ENCODE measurements at regions not wholly inside any gene's neighbourhood (a gene's known extent, or its start where the extent isn't known, plus 50 kb on each side); places are given as distances from the start of the nearest gene placed in this dataset.

DNA sequence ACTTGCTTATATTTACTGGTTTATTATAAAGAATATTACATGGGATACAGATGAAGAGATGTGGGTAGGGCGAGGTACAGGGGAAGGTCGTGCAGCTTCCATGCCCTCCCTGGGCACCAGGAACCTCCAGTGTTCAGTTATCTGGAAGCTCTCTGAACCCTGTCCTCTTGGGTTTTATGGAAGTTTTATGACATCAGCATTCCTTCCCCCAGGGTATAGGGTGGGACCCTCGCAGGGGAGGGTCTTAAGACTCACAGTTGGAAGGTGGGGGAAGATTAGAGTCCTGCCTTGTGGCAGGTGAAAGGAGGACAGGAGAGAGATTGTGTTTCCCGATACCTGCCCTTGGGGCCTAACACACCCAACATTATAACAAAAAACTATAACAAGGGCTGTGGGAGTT is 71.8 kb upstream of the NPAS1 start:
- no peaks in the 10 kb centered on the region for H3K36me3 Mint-ChIP-seq
- Histone ChIP-seq H3K9me3 (ENCODE audit: control insufficient read depth, insufficient read depth, low read length) (no peaks in the 10 kb centered on the region), H3K4me1 (ENCODE audit: control insufficient read depth, insufficient read depth, low read length) (peaks cover 18% of the 10 kb centered on the region), H3K27ac (ENCODE audit: low read length) (no peak overlapping the region), H3K4me3 (ENCODE audit: low read length) (no peak overlapping the region), H3K36me3 (ENCODE audit: control insufficient read depth, insufficient read depth, low read length) (no peaks in the 10 kb centered on the region), H3K27me3 (ENCODE audit: control insufficient read depth, insufficient read depth, low read length) (no peaks in the 10 kb centered on the region)
- TF ChIP-seq, protein P1, sequence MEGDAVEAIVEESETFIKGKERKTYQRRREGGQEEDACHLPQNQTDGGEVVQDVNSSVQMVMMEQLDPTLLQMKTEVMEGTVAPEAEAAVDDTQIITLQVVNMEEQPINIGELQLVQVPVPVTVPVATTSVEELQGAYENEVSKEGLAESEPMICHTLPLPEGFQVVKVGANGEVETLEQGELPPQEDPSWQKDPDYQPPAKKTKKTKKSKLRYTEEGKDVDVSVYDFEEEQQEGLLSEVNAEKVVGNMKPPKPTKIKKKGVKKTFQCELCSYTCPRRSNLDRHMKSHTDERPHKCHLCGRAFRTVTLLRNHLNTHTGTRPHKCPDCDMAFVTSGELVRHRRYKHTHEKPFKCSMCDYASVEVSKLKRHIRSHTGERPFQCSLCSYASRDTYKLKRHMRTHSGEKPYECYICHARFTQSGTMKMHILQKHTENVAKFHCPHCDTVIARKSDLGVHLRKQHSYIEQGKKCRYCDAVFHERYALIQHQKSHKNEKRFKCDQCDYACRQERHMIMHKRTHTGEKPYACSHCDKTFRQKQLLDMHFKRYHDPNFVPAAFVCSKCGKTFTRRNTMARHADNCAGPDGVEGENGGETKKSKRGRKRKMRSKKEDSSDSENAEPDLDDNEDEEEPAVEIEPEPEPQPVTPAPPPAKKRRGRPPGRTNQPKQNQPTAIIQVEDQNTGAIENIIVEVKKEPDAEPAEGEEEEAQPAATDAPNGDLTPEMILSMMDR (IDR thresholded peaks at IDR 0.05): no peak
- DNase-seq (no peak), ATAC-seq (no peak)
- intact Hi-C loops (cut with micrococcal nuclease): no loop called here
- no peak overlapping the region for H3K4me3 Mint-ChIP-seq
- 100% methylated on average over 3 of the region's 4 CpGs for WGBS (ENCODE audit: insufficient coverage)
- H3K4me1 Mint-ChIP-seq: peaks cover 45 to 57% of the 10 kb centered on the region in 2 donors
- H3K9me3 Mint-ChIP-seq: no peaks in the 10 kb centered on the region
- no peak overlapping the region for H3K27ac Mint-ChIP-seq
- no peaks in the 10 kb centered on the region for H3K27me3 Mint-ChIP-seq (ENCODE audit: low read depth in 2 of 2)

DNA sequence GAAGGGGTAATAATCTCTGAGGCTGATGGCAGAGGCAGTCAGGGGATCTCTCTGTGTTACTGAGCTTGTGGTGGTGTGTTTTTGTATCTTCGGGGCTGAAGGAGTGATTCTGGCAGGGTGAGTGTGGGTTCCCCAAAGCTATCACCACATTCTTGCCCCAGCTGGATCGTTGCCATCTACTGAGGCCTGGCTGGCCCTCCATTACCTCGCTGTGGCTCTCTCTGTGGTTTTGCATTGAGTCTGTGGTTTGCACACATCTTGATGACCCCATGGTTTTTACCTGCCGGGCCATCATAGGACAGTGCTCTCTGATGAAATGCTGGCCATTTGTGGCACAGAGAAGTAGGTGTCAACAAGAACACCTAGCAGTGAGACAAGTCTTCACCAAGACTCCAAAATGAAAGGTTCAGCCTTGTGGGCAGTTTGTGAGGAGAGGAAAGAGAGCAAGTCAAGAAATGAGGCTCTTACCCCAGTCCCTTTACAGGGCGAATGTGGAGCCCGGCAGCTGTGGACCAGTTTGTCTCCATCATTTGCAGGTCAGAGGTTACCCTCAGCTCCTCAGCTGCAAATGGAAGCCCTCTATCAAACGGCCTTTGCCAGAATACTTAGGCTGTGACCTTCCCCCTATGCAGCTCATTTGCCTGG is 69.0 kb upstream of the NPAS1 start:
- no peaks in the 10 kb centered on the region for H3K9me3 ChIP-seq (ENCODE audit: control insufficient read depth, insufficient read depth, low read length)
- peaks cover 40% of the 10 kb centered on the region for H3K4me1 ChIP-seq (ENCODE audit: control insufficient read depth, insufficient read depth, low read length)

DNA sequence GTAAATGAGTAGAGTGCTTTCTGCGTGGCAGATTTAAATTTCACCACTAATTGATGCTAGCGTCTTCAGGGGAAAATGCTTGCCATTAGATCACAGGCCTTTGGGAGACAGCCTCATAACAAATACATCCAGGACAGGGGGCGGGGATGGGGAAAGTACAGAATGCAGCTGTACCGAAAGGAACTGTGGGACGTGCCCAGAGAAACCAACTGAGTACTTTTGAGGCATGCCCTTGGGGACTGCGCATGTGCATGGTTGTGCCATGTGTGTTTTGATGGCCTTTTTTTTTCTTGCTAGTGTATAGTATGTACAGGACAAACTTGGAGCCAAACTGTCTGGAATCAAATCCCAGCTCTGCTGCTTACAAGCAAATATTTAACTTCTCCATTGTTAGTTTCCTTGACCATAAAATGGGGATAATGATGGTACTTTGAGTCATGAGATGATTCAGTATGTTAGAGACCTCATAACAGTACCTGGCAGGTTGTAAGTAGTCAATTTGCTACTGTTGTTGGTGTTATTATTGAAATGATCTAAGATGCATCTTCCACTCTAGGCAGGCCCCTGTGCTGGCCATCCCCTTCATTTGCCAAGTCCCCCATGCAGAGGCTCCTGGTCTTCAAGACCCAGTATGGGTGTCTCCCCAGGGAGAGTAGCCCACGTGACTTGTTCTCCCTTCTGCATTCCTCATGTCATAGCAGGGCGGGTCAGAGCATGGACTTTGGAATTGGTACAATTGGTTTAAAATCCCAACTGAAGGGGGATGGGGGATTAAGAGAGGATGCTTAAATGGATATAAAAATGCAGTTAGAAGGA is 68.3 kb upstream of the NPAS1 start:
- intact Hi-C loops (cut with micrococcal nuclease): no loop called here
- Mint-ChIP-seq H3K4me3 (no peak overlapping the region), H3K9me3 (no peaks in the 10 kb centered on the region), H3K4me1 (peaks cover 56 to 65% of the 10 kb centered on the region in 2 donors), H3K27me3 (ENCODE audit: low read depth in 2 of 2) (no peaks in the 10 kb centered on the region), H3K36me3 (no peaks in the 10 kb centered on the region), H3K27ac (peak overlapping the region; percentile 74 to 88)
- 90% methylated on average over 8 of the region's 8 CpGs for WGBS (ENCODE audit: insufficient coverage)
- Histone ChIP-seq H3K27ac (ENCODE audit: low read length) (peak overlapping the region; percentile 12), H3K4me3 (ENCODE audit: low read length) (no peak overlapping the region), H3K27me3 (ENCODE audit: control insufficient read depth, insufficient read depth, low read length) (no peaks in the 10 kb centered on the region), H3K9me3 (ENCODE audit: control insufficient read depth, insufficient read depth, low read length) (no peaks in the 10 kb centered on the region), H3K36me3 (ENCODE audit: control insufficient read depth, insufficient read depth, low read length) (no peaks in the 10 kb centered on the region), H3K4me1 (ENCODE audit: control insufficient read depth, insufficient read depth, low read length) (peaks cover 48% of the 10 kb centered on the region)
- ATAC-seq (no peak), DNase-seq (peak in 1 of 2 donors; percentile 47)
- TF ChIP-seq, protein P1 (IDR thresholded peaks at IDR 0.05): no peak

More for the DNA sequence above, 69.0 kb upstream of the NPAS1 start:
- H3K4me3 ChIP-seq (ENCODE audit: low read length): no peak overlapping the region
- DNase-seq (peak in 1 of 2 donors; percentile 34), ATAC-seq (peak in 2 of 3 donors; percentile 22 to 51)
- 39% methylated on average over 7 of the region's 7 CpGs for WGBS (ENCODE audit: insufficient coverage)
- intact Hi-C loops (cut with micrococcal nuclease): no loop called here
- Mint-ChIP-seq H3K9me3 (no peaks in the 10 kb centered on the region), H3K4me3 (peak overlapping the region; percentile 10), H3K27me3 (ENCODE audit: low read depth in 2 of 2) (no peaks in the 10 kb centered on the region), H3K4me1 (peaks cover 56 to 67% of the 10 kb centered on the region in 2 donors), H3K36me3 (no peaks in the 10 kb centered on the region), H3K27ac (peak overlapping the region; percentile 74 to 88)
- TF ChIP-seq, protein P1 (IDR thresholded peaks at IDR 0.05): no peak
- no peaks in the 10 kb centered on the region for H3K27me3 ChIP-seq (ENCODE audit: control insufficient read depth, insufficient read depth, low read length)
- no peaks in the 10 kb centered on the region for H3K36me3 ChIP-seq (ENCODE audit: control insufficient read depth, insufficient read depth, low read length)
- peak overlapping the region; percentile 12 for H3K27ac ChIP-seq (ENCODE audit: low read length)
